Tibial nerve (tissue), 4 donors: ENCODE measurements at regions not wholly inside any gene's neighbourhood (a gene's known extent, or its start where the extent isn't known, plus 50 kb on each side); places are given as distances from the start of the nearest gene placed in this dataset.

ENCODE experiments used
- EP300 ChIP-seq, 2 donors: sonication (generic); formaldehyde crosslinking; IDR thresholded peaks; one replicate each; pipeline ENCODE4 v1.6.1; 2017; ENCODE audit warnings: antibody characterized with exemption in 2 of 2, mild to moderate bottlenecking in 1 of 2
- POLR2A ChIP-seq, 2 donors: fragments of 450-650 bp; IDR thresholded peaks; one replicate each; pipeline ENCODE4 v1.6.1; 2017; ENCODE audit warnings: antibody characterized with exemption in 2 of 2, mild to moderate bottlenecking in 2 of 2, moderate library complexity in 2 of 2
- TF ChIP-seq, protein P1 (sequence below), 5 experiments: fragments of 200-600 bp in 3 of 5; fragments of 450-650 bp in 2 of 5; sonication (generic) in 3 of 5; IDR thresholded peaks; one replicate each; pipeline ENCODE4 v1.5.1; 2016 to 2019; ENCODE audit warnings: antibody characterized with exemption in 5 of 5, mild to moderate bottlenecking in 3 of 5, moderate library complexity in 2 of 5

DNA sequence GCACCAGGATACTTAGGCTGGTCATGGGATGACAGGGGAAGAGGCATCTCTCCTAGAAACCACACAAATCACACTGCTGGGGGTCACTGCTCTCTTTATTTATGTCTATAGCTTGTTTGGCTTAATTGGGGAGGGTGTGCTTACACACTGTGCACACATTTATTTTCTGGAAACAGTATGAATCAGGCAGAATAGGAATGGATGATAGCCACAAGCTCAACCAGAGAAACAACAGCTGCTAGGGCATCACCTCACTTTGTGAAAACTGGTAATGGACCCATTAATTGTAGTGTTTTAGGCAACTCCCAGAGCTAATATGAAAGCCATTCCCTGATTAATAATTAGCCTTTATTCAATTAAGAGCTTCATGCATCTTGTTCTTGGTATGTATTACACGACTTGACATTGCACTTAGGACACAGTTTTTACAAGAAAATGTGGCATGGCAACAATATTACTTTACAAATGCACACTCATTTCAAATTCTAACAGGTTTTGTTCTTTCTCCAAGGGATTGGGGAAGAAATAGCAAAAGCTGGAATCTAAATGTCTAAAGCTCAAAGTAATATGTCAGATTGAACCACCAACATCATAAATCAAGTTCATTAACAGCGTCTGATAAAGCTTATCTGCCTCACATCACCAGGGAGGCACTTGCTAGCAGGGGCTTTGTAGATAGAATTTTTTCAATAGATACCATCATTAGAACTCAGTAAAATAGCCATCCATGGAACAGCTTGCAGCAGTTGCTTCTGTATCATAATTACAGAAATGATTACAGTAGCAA lies 361.9 kb upstream of the FSHR start:
- TF ChIP-seq POLR2A (IDR thresholded peaks at IDR 0.05) (no peak), EP300 (IDR thresholded peaks at IDR 0.05) (no peak)
- TF ChIP-seq, protein P1, sequence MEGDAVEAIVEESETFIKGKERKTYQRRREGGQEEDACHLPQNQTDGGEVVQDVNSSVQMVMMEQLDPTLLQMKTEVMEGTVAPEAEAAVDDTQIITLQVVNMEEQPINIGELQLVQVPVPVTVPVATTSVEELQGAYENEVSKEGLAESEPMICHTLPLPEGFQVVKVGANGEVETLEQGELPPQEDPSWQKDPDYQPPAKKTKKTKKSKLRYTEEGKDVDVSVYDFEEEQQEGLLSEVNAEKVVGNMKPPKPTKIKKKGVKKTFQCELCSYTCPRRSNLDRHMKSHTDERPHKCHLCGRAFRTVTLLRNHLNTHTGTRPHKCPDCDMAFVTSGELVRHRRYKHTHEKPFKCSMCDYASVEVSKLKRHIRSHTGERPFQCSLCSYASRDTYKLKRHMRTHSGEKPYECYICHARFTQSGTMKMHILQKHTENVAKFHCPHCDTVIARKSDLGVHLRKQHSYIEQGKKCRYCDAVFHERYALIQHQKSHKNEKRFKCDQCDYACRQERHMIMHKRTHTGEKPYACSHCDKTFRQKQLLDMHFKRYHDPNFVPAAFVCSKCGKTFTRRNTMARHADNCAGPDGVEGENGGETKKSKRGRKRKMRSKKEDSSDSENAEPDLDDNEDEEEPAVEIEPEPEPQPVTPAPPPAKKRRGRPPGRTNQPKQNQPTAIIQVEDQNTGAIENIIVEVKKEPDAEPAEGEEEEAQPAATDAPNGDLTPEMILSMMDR (IDR thresholded peaks at IDR 0.05) = no peak
